SK-N-SH treated with all-trans-retinoic acid at 6 μM for 48 hours (cell line): ENCODE measurements at regions not wholly inside any gene's neighbourhood (a gene's known extent, or its start where the extent isn't known, plus 50 kb on each side); places are given as distances from the start of the nearest gene placed in this dataset.
"Not testable (repeated sequence)": the region's sequence is repeated elsewhere in the genome, so short reads cannot be mapped to it uniquely, and the experiment has no call there.

ENCODE experiments used
- ATAC-seq: fragments of 200-7000 bp; cut with Tn5 transposase; 3 replicates; pipeline ENCODE4 v1.9.1; 2020; ENCODE audit warnings: mild to moderate bottlenecking, moderate library complexity
- ARNTL ChIP-seq: fragments of 450-650 bp; formaldehyde crosslinking; IDR thresholded peaks from 2 replicates; pipeline ENCODE4 v1.5.0; 2020; ENCODE audit warnings: low read depth, mild to moderate bottlenecking, moderate library complexity, borderline replicate concordance
- BACH2 ChIP-seq: fragments of 250-450 bp; sonication (Bioruptor Pico); IDR thresholded peaks from 2 replicates; pipeline ENCODE4 v1.9.0; 2021; ENCODE audit warnings: mild to moderate bottlenecking, borderline replicate concordance
- CREB5 ChIP-seq: fragments of 250-450 bp; sonication (Bioruptor Pico); IDR thresholded peaks from 2 replicates; pipeline ENCODE4 v1.5.1; 2020; ENCODE audit warnings: low read depth, mild to moderate bottlenecking, moderate library complexity
- CSDC2 ChIP-seq: fragments of 250-450 bp; sonication (Bioruptor Pico); IDR thresholded peaks from 2 replicates; pipeline ENCODE4 v1.5.0; 2020; ENCODE audit warnings: mild to moderate bottlenecking, moderate library complexity
- CSRNP3 ChIP-seq: fragments of 250-450 bp; sonication (Bioruptor Pico); IDR thresholded peaks from 2 replicates; pipeline ENCODE4 v1.5.1; 2021; ENCODE audit warnings: mild to moderate bottlenecking, moderate library complexity
- ESRRG ChIP-seq: fragments of 250-450 bp; sonication (Bioruptor Pico); IDR thresholded peaks from 2 replicates; pipeline ENCODE4 v1.6.1; 2021; ENCODE audit warnings: mild to moderate bottlenecking
- GLIS3 ChIP-seq: fragments of 250-450 bp; sonication (Bioruptor Pico); IDR thresholded peaks from 2 replicates; pipeline ENCODE4 v1.5.0; 2020; ENCODE audit warnings: mild to moderate bottlenecking, moderate library complexity
- ISL1 ChIP-seq: fragments of 250-450 bp; sonication (Bioruptor Pico); IDR thresholded peaks from 2 replicates; pipeline ENCODE4 v2.1.2; 2022; ENCODE audit warnings: mild to moderate bottlenecking, moderate library complexity
- OSR1 ChIP-seq: fragments of 250-450 bp; sonication (Bioruptor Pico); IDR thresholded peaks from 2 replicates; pipeline ENCODE4 v1.8.0; 2022; ENCODE audit warnings: moderate library complexity, mild to moderate bottlenecking, inconsistent platforms
- PATZ1 ChIP-seq: fragments of 250-450 bp; sonication (Bioruptor Pico); IDR thresholded peaks from 2 replicates; pipeline ENCODE4 v1.8.0; 2020; ENCODE audit warnings: mild to moderate bottlenecking, moderate library complexity, borderline replicate concordance
- POU6F1 ChIP-seq: fragments of 250-450 bp; sonication (Bioruptor Pico); IDR thresholded peaks from 2 replicates; pipeline ENCODE4 v1.8.0; 2021; ENCODE audit warnings: low read depth, mild to moderate bottlenecking, moderate library complexity, borderline replicate concordance
- PPARA ChIP-seq: fragments of 250-450 bp; sonication (Bioruptor Pico); IDR thresholded peaks from 2 replicates; pipeline ENCODE4 v1.5.0; 2020; ENCODE audit warnings: mild to moderate bottlenecking, borderline replicate concordance
- RARB ChIP-seq: fragments of 250-450 bp; sonication (Bioruptor Pico); IDR thresholded peaks from 2 replicates; pipeline ENCODE4 v1.8.0; 2021; ENCODE audit warnings: mild to moderate bottlenecking, moderate library complexity
- SNAI2 ChIP-seq: fragments of 250-450 bp; sonication (Bioruptor Pico); IDR thresholded peaks from 2 replicates; pipeline ENCODE4 v1.5.0; 2020; ENCODE audit warnings: mild to moderate bottlenecking, moderate library complexity
- TCF4 ChIP-seq: fragments of 250-450 bp; sonication (Bioruptor Pico); IDR thresholded peaks from 2 replicates; pipeline ENCODE4 v1.8.0; 2021; ENCODE audit warnings: mild to moderate bottlenecking, moderate library complexity, borderline replicate concordance
- TOX ChIP-seq: fragments of 250-450 bp; sonication (Bioruptor Pico); IDR thresholded peaks from 2 replicates; pipeline ENCODE4 v1.8.0; 2021; ENCODE audit warnings: mild to moderate bottlenecking, moderate library complexity, borderline replicate concordance
- TSHZ2 ChIP-seq: fragments of 250-450 bp; sonication (Bioruptor Pico); IDR thresholded peaks from 2 replicates; pipeline ENCODE4 v1.5.0; 2020; ENCODE audit warnings: mild to moderate bottlenecking, moderate library complexity
- ZFP3 ChIP-seq: fragments of 250-450 bp; sonication (Bioruptor Pico); IDR thresholded peaks from 2 replicates; pipeline ENCODE4 v1.5.0; 2020; ENCODE audit warnings: mild to moderate bottlenecking, moderate library complexity
- ZFP30 ChIP-seq: fragments of 450-650 bp; formaldehyde crosslinking; IDR thresholded peaks from 2 replicates; pipeline ENCODE4 v1.5.0; 2022; ENCODE audit warnings: mild to moderate bottlenecking, moderate library complexity
- ZNF565 ChIP-seq: fragments of 450-650 bp; formaldehyde crosslinking; conservative IDR thresholded peaks from 2 replicates; pipeline ENCODE4 v1.5.0; 2020; ENCODE audit warnings: low read depth, mild to moderate bottlenecking, moderate library complexity
- ZNF70 ChIP-seq: fragments of 450-650 bp; formaldehyde crosslinking; IDR thresholded peaks from 2 replicates; pipeline ENCODE4 v1.5.0; 2020; ENCODE audit warnings: mild to moderate bottlenecking, moderate library complexity
- ZNF8 ChIP-seq: fragments of 450-650 bp; formaldehyde crosslinking; IDR thresholded peaks from 2 replicates; pipeline ENCODE4 v1.5.0; 2020; ENCODE audit warnings: mild to moderate bottlenecking, moderate library complexity

GRCh38 chr7:131816391-131817007, 260.1 kb upstream of the PODXL start:
- TF ChIP-seq ZNF8 (CRISPR knock-in tag) (no peak), ZFP30 (CRISPR knock-in tag) (no peak), ZFP3 (CRISPR knock-in tag) (no peak), ZNF565 (CRISPR knock-in tag) (no peak), TOX (no peak), ISL1 (CRISPR knock-in tag) (no peak), TCF4 (no peak), POU6F1 (CRISPR knock-in tag) (no peak), PPARA (CRISPR knock-in tag) (no peak), CSDC2 (CRISPR knock-in tag) (no peak), PATZ1 (CRISPR knock-in tag) (no peak), GLIS3 (CRISPR knock-in tag) (no peak), ZNF70 (CRISPR knock-in tag) (no peak), RARB (CRISPR knock-in tag) (no peak), CSRNP3 (CRISPR knock-in tag) (no peak), ARNTL (CRISPR knock-in tag) (no peak), ESRRG (CRISPR knock-in tag) (no peak), OSR1 (no peak), BACH2 (CRISPR knock-in tag) (no peak), CREB5 (no peak)
- TF ChIP-seq, all 23 proteins: peak for 0
- ATAC-seq, result no peak

- TF ChIP-seq TSHZ2 (CRISPR knock-in tag), result no peak
- TF ChIP-seq ZNF565 (CRISPR knock-in tag), result no peak
- no peak for TF ChIP-seq BACH2 (CRISPR knock-in tag)
- no peak for TF ChIP-seq ARNTL (CRISPR knock-in tag)
- TF ChIP-seq SNAI2 (CRISPR knock-in tag), result no peak
- TF ChIP-seq PATZ1 (CRISPR knock-in tag), result no peak
- no peak for TF ChIP-seq TCF4
- ATAC-seq, result no peak
Measured at GRCh38 chr7:131808736-131809135, 252.3 kb upstream of the PODXL start.

GRCh38 chr7:131808156-131808555, 251.7 kb upstream of the PODXL start:
- ATAC-seq, result not testable (repeated sequence)
